SHP77 treated with DMSO at 0.1 percent for 48 hours (cell line): ENCODE measurements at regions not wholly inside any gene's neighbourhood (a gene's known extent, or its start where the extent isn't known, plus 50 kb on each side); places are given as distances from the start of the nearest gene placed in this dataset.

Experiments
- DNase-seq: peaks from one replicate; lab custom pipeline; 2025; lab: John Stamatoyannopoulos, UW

GRCh38 chr6:14431385-14432330 is 314.1 kb downstream of the CD83 start:
- DNase-seq: no peak

GRCh38 chr6:14434916-14435690 is 317.5 kb downstream of the CD83 start:
- no peak for DNase-seq

GRCh38 chr6:14436592-14437132 is 319.1 kb downstream of the CD83 start:
- DNase-seq: no peak

- no peak for DNase-seq
Measured at GRCh38 chr6:14439419-14439818, 321.8 kb downstream of the CD83 start.

- no peak for DNase-seq
Measured at GRCh38 chr6:14440215-14440910, 322.8 kb downstream of the CD83 start.

- no peak for DNase-seq
Measured at GRCh38 chr6:14440940-14441781, 323.6 kb downstream of the CD83 start.

GRCh38 chr6:14442242-14442641 is 324.7 kb downstream of the CD83 start:
- no peak for DNase-seq

- no peak for DNase-seq
Measured at GRCh38 chr6:14443629-14444268, 326.2 kb downstream of the CD83 start.

- DNase-seq: no peak
Measured at GRCh38 chr6:14444295-14444972, 326.9 kb downstream of the CD83 start.

GRCh38 chr6:14447240-14447639 is 329.7 kb downstream of the CD83 start:
- no peak for DNase-seq

- DNase-seq: no peak
Measured at GRCh38 chr6:14448246-14448645, 330.7 kb downstream of the CD83 start.

GRCh38 chr6:14450133-14450504 is 332.5 kb downstream of the CD83 start:
- DNase-seq: no peak

- no peak for DNase-seq
Measured at GRCh38 chr6:14450578-14450977, 333.0 kb downstream of the CD83 start.

- no peak for DNase-seq
Measured at GRCh38 chr6:14451594-14452374, 334.2 kb downstream of the CD83 start.

- no peak for DNase-seq
Measured at GRCh38 chr6:14452567-14453527, 335.3 kb downstream of the CD83 start.

- no peak for DNase-seq
Measured at GRCh38 chr6:14453712-14454472, 336.3 kb downstream of the CD83 start.

- no peak for DNase-seq
Measured at GRCh38 chr6:14454473-14454775, 336.9 kb downstream of the CD83 start.

- no peak for DNase-seq
Measured at GRCh38 chr6:14455427-14455826, 337.9 kb downstream of the CD83 start.
